GM21619 (cell line): ENCODE measurements at regions not wholly inside any gene's neighbourhood (a gene's known extent, or its start where the extent isn't known, plus 50 kb on each side); places are given as distances from the start of the nearest gene placed in this dataset.

Experiments used
- ATAC-seq: cut with Tn5 transposase; IDR thresholded peaks from one replicate; pipeline ENCODE4 v1.9.1; 2021; ENCODE audit not compliant: unreplicated experiment

GRCh38 chr15:70198441-70199123 is 100.9 kb upstream of the TLE3 start:
- no peak for ATAC-seq

- ATAC-seq, result no peak
These were observed 100.2 kb upstream of the TLE3 start for GRCh38 chr15:70197945-70198361.

GRCh38 chr15:70197318-70197944 is 99.7 kb upstream of the TLE3 start:
- ATAC-seq, result no peak

GRCh38 chr15:70196372-70197316 is 98.9 kb upstream of the TLE3 start:
- ATAC-seq, result peak; percentile 85

DNA sequence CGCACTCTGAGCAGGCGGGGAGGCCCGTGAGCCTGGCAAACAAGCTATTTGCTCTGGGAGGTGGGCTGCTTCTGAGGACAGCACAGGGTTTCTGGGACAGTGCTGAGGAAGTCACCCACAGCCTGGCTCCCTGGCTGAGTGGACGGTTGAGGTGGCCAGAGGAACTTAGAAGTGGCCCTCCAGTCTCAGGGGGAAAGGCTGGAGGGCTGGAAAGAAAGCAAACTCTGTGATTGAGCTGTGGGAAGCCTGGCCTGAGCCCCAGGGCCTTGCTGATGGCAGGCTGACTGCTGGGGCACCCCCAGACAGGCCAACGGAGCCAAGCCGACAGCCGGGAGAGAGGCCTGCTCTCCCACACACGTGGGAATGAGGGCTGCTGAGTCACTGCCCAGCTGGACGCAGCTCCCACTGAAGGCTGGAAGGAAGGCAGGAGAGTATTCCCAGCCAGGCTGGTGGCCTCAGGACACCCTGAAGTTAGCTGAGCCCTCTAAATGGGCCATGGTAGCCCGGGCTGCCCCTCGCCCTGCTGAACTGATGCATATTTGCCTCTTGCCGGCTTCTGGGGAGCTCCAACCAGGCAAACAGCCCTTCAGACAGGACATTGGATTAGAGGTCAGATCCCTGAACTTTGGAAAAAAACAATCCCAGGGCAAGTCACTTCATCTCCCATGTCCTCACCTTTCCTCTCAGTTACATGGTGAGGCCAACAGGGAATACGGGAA is 98.0 kb upstream of the TLE3 start:
- ATAC-seq, result no peak

DNA sequence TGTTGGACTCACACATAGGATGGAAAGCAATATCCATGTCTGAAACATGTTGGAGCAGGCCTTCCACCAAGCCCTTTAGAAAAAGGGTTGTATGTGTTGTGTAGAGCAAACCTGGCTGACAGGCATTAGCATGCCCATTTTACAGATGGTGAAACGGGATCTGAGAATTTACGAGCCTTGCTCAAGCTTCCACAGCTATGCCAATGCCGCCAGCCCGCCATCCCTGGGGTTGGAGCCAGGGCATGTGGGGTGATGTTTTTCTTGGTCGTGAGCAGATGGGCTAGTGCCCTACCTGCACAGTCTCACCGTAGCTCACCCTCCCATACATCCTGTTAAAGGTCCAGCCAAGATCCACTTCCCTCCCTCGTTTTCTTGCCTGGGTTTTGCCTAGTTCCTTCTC is 97.5 kb upstream of the TLE3 start:
- no peak for ATAC-seq

- ATAC-seq, result no peak
These were observed 96.5 kb upstream of the TLE3 start for GRCh38 chr15:70194266-70194665.

DNA sequence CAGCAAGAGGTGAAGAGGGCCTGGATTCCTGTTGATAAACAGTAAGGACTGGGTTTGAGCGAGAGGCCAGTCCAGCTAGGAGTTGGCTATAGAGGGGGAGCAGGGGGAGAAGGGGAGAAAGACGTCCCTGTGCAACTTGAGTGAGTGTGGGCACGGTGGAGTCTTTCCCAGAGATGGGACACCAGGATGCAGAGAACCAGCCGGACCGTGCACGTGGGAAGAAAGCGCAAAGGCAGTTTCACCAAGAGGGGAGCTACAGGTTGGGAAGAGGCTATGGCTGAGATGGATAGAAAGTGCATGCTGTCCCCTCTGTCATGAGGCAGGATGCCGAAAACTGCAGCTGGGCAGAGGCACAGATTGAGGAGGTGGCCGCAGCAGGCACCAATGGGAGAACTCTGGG is 96.0 kb upstream of the TLE3 start:
- ATAC-seq, result no peak

DNA sequence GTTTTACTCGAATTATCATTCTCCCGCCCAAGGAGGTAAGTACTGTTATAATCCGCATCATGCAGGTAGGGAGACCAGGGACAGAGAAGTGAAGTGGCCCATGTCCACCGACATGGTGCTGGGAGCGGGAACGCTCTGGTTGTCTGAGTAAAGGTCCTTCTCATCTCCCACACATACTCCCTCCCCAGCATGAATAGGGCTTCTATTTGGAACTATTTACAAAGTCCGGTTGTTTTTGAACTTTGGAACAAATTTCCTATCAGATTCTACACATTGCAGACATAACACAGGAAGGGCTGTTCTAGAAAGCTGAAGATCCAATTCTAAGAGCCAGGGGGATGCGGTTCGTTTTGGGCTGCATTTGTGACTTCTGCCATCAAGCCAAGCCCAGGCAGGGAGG is 94.8 kb upstream of the TLE3 start:
- no peak for ATAC-seq

GRCh38 chr15:70192041-70192440 is 94.3 kb upstream of the TLE3 start:
- ATAC-seq, result no peak

DNA sequence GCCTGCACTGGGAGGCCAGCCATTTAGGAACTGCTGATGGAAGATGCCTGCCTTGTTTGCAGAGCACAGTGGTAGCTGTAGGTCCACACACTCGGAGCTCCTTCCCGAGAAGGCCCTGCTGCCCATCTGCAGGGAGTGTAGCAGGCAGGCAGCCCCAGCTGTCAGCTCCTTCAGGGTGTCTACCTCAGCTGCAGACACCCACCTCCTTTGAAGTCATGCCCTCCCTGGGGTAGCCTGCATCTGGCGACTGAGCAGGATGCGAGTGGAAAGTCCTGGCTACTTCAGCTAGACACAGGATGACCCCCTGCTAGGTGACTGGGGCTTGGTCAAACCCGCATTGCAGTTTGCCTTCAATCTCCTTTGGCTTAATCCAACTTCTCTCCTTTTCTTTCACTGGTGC is 93.2 kb upstream of the TLE3 start:
- ATAC-seq, result no peak

DNA sequence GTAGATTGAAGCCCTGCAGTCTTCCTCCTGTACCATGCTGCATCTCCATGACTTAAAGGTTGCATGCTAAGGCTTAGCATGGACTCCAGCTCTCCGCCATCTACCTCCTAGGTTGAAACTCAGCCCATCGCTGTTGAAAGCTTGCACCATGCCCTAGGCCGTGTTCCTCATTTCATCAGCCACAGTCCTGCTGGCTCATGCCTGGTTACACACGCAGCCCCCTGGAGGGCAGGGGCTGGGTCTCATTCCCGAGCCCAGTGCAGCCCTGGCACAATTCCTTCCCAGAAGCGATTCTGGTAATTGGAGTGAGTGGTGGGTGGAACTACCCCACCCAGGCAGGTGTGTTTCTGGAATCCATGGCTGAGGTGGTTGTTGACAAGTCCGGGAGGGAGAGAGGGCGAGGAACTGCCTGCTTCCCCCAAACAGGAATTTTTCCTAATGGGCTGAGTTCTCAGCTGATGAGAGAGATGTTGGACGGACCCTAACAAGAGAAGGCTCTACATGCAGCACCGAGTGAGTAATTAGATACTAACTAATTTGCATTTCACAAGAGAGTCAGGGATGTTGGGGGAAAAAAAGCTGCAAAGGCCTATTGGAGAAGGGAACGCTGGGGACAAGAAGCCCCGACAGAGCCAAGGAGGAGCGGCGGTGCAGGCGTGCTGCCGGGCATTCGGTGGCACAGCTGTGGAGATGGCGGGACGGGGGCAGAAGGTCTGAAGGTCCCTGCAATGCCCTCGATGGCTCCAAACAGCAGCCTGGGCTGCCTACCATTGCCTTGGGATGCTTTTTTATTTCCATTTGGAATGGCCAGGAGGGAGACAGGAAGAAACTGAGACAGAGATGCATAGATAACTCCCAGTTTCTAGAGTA is 92.3 kb upstream of the TLE3 start:
- no peak for ATAC-seq

DNA sequence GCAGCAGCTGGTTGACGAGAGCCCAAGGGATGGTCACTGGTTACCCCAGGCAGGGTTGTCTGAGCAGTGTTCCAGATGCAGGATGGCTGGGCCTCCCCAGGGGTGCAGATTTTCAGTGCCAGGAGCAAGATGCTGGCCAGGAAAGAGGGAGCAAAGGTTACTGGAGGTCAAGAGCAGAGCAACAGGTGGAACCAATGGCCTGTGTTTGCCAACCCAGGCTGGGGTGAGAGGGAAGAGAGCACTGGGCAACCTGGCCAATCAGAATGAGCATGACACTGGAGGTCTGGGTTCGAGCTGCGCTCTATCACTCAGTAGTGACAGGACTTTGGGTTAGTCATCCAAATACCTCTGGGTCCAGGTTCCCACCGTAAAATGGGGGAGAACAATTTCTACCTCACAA is 90.6 kb upstream of the TLE3 start:
- ATAC-seq, result no peak

DNA sequence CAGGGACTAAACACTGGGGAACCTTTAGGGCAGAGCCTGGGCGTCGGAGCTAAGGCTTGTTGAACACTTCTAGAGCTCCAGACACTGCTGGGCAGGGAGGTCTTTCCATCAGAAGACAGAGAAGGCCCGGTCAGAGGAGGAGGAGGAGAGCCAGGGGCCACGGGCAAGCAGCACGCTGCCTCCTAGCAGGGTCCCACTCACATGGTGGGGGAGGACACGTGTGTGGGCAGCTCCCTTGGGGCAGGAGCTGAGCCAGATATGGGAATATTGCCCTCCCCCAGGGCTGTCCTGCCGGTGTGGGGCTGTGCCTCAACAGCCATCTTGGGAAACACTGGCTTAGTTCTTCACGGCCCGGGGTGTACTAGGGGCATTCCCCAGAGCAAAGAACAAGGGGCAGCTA is 89.6 kb upstream of the TLE3 start:
- ATAC-seq, result no peak

DNA sequence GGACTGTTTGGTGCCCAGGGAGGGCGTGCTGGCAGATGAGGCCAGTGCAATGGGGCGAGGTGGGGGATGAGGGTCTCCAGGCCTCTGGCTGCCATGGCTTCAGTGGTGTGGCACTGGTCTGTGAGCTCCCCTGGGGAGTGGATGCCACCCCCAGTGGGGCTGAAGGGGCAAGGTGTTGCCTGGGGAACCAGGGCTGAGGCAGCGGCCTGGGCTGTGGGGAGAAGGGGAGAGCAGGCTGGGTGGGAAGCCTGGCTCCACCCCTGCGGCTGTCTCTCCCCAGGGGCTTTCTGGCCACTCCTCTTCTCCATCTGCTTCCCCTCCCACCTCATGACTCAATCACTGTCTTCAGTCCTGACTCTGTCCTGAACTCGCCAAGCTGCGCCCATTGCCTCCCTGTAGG is 88.4 kb upstream of the TLE3 start:
- ATAC-seq, result no peak

DNA sequence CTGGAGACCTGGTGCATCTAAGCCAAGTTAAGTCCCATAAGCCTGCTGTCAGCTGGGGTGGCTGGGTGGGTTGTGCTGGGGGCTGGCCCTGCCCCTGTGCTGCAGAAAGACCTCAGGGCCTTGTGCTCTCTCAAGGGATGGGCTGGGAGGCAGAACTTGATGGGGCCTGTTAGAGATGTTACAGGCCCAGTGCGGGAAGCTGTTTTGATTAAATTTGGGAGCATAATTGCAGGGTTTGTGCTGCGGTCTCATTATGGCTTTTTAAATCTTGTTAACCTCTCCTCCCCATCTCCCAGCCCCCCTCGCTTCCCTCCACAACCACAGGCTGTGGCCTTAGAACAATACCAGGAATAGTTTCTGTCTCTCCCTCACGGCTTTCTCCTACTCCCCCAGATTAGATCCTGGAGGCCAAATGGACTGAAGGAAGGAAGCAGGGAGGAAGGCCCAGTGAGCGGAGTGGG is 87.6 kb upstream of the TLE3 start:
- ATAC-seq, result no peak

DNA sequence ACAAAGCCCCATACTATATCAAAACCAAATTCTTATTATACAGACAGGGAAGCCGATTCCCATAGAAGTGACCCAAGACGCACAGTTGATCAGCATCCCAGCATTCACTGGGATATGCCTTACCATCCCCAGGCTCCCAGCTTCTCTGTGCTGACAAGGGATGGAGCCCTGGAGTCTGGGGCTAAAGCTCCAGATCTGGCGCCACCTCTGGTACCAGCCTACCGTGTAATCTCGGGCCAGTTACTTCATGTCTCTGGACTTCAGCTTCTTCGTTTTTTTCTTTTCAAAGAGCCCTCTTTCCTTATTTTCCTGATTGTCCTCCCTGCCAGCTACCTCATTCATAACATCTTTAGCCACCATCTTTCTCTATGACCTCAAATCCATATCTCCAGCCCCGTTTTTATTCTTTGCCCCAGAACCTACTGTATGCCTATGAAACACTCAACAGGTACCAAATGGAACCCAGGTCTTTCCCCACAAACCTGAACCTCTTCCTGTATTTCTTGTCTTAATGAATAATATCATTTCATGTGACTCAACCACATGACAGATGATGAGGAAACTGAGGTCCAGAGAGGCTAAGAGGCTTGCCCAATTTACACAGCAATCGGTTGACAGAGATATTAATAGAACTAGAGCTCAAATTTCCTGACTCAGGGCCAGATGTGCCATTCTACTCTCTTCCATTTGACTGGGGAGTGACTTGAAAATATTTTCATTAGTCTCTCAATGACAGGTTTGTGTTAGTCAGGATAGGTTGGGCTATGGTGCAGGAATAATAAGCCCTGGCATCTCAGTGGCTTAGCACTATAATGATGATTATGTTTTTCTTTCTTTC is 85.4 kb upstream of the TLE3 start:
- no peak for ATAC-seq

DNA sequence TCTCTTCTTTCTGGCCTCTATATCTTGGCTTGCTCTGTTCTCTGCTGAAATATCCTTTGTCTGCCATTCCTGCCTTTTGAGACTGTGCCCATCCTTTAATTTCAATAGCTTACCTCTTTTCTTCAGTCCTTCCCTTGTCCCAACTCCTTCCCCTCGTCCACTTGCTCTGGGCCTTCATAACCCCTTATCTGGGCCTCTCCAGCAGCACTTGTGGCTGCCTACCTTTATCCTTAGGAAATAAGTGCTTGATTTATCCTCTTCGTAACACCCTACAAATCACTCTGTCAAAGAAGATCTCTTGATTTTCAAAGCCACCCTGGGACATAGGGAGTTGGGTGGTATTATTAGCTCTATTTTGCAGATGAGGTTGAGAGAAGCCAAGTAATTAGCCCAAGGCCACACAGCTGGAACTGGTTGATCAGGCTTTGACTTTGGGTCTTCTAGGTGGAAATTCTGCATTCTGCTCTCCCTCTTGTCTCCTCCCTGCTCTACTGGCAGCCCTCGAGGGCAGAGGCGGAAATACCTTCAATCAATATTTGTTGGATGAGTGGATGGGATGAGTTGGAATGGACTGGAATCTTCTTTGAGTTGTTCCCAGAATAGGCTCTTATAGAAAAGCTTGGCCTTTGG is 84.0 kb upstream of the TLE3 start:
- no peak for ATAC-seq
